ENCODE measurements at regions not wholly inside any gene's neighbourhood (a gene's known extent, or its start where the extent isn't known, plus 50 kb on each side); places are given as distances from the start of the nearest gene placed in this dataset.

GRCh38 chr12:24557738-24558137 lies 391.2 kb downstream of the BCAT1 start:
- TF ChIP-seq RFXANK (CRISPR knock-in tag; IDR thresholded peaks at IDR 0.05) (no peak), ZNF18 (CRISPR knock-in tag; IDR thresholded peaks at IDR 0.05; ENCODE audit: insufficient replicate concordance) (no peak), REST (IDR thresholded peaks at IDR 0.05; ENCODE audit: borderline replicate concordance in 1 of 2, low read depth in 1 of 2, low read length in 2 of 2) (no peak), ZEB1 (IDR thresholded peaks at IDR 0.05; ENCODE audit: insufficient replicate concordance, low read depth) (no peak), ZNF460 (CRISPR knock-in tag; IDR thresholded peaks at IDR 0.05; ENCODE audit: borderline replicate concordance) (no peak), EP300 (IDR thresholded peaks at IDR 0.05; ENCODE audit: low read depth in 2 of 2, low read length in 2 of 2) (no peak), EP300 (CRISPR knock-in tag; IDR thresholded peaks at IDR 0.05; ENCODE audit: borderline replicate concordance) (no peak), NR2C2 (CRISPR knock-in tag; IDR thresholded peaks at IDR 0.05; ENCODE audit: borderline replicate concordance) (no peak), SAP130 (CRISPR knock-in tag; IDR thresholded peaks at IDR 0.05; ENCODE audit: low read depth) (no peak), PITX1 (CRISPR knock-in tag; IDR thresholded peaks at IDR 0.05) (no peak)
- TF ChIP-seq, protein P1, sequence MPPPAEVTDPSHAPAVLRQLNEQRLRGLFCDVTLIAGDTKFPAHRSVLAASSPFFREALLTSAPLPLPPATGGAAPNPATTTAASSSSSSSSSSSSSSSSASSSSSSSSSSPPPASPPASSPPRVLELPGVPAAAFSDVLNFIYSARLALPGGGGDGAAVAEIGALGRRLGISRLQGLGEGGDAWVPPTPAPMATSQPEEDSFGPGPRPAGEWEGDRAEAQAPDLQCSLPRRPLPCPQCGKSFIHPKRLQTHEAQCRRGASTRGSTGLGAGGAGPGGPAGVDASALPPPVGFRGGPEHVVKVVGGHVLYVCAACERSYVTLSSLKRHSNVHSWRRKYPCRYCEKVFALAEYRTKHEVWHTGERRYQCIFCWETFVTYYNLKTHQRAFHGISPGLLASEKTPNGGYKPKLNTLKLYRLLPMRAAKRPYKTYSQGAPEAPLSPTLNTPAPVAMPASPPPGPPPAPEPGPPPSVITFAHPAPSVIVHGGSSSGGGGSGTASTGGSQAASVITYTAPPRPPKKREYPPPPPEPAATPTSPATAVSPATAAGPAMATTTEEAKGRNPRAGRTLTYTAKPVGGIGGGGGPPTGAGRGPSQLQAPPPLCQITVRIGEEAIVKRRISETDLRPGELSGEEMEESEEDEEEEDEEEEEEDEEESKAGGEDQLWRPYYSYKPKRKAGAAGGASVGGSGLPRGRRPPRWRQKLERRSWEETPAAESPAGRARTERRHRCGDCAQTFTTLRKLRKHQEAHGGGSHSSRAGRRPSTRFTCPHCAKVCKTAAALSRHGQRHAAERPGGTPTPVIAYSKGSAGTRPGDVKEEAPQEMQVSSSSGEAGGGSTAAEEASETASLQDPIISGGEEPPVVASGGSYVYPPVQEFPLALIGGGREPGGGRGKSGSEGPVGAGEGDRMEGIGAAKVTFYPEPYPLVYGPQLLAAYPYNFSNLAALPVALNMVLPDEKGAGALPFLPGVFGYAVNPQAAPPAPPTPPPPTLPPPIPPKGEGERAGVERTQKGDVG (CRISPR knock-in tag; IDR thresholded peaks at IDR 0.05; ENCODE audit: borderline replicate concordance) = no peak

Data from HepG2 (cell line).